ENCODE measurements at regions not wholly inside any gene's neighbourhood (a gene's known extent, or its start where the extent isn't known, plus 50 kb on each side); places are given as distances from the start of the nearest gene placed in this dataset.
"Not testable (repeated sequence)": the region's sequence is repeated elsewhere in the genome, so short reads cannot be mapped to it uniquely, and the experiment has no call there.

- no peak for DNase-seq (ENCODE audit: low read depth in 1 of 2, low spot score in 1 of 2)
- in situ Hi-C loops (cut with HindIII; ENCODE audit: low pct_unique_long_range_greater_than_20kb, low sequenced_read_pairs) = no loop called here
- no peak for TF ChIP-seq JUND (IDR thresholded peaks at IDR 0.05; ENCODE audit: low read depth)
Measured at GRCh38 chr15:62509395-62509958, 344.4 kb upstream of the C2CD4B start.

- in situ Hi-C loops (cut with HindIII; ENCODE audit: low pct_unique_long_range_greater_than_20kb, low sequenced_read_pairs) = no loop called here
Measured at GRCh38 chr15:62510791-62511190, 345.7 kb upstream of the C2CD4B start.

GRCh38 chr15:62512904-62513303 is 347.8 kb upstream of the C2CD4B start:
- TF ChIP-seq JUND (IDR thresholded peaks at IDR 0.05; ENCODE audit: low read depth) = no peak
- DNase-seq (ENCODE audit: low read depth in 1 of 2, low spot score in 1 of 2) = no peak
- in situ Hi-C loops (cut with HindIII; ENCODE audit: low pct_unique_long_range_greater_than_20kb, low sequenced_read_pairs) = no loop called here

More at GRCh38 chr15:62510791-62511190, 345.7 kb upstream of the C2CD4B start:
- TF ChIP-seq JUND (IDR thresholded peaks at IDR 0.05; ENCODE audit: low read depth) = no peak
- DNase-seq (ENCODE audit: low read depth in 1 of 2, low spot score in 1 of 2) = no peak

- TF ChIP-seq JUND (IDR thresholded peaks at IDR 0.05; ENCODE audit: low read depth) = no peak
- peak in 1 of 2 experiments; percentile 12 for DNase-seq (ENCODE audit: low read depth in 1 of 2, low spot score in 1 of 2)
- in situ Hi-C loops (cut with HindIII; ENCODE audit: low pct_unique_long_range_greater_than_20kb, low sequenced_read_pairs) = no loop called here
Measured at GRCh38 chr15:62513893-62514292, 348.8 kb upstream of the C2CD4B start.

- no peak for DNase-seq (ENCODE audit: low read depth in 1 of 2, low spot score in 1 of 2)
- in situ Hi-C loops (cut with HindIII; ENCODE audit: low pct_unique_long_range_greater_than_20kb, low sequenced_read_pairs) = no loop called here
- no peak for TF ChIP-seq JUND (IDR thresholded peaks at IDR 0.05; ENCODE audit: low read depth)
Measured at GRCh38 chr15:62515696-62516395, 350.8 kb upstream of the C2CD4B start.

- in situ Hi-C loops (cut with HindIII; ENCODE audit: low pct_unique_long_range_greater_than_20kb, low sequenced_read_pairs) = no loop called here
- no peak for DNase-seq (ENCODE audit: low read depth in 1 of 2, low spot score in 1 of 2)
- no peak for TF ChIP-seq JUND (IDR thresholded peaks at IDR 0.05; ENCODE audit: low read depth)
Measured at GRCh38 chr15:62517541-62517940, 352.5 kb upstream of the C2CD4B start.

GRCh38 chr15:62518666-62519065 is 353.6 kb upstream of the C2CD4B start:
- DNase-seq (ENCODE audit: low read depth in 1 of 2, low spot score in 1 of 2); in situ Hi-C loops (cut with HindIII; ENCODE audit: low pct_unique_long_range_greater_than_20kb, low sequenced_read_pairs): not testable (repeated sequence)

- in situ Hi-C loops (cut with HindIII; ENCODE audit: low pct_unique_long_range_greater_than_20kb, low sequenced_read_pairs) = no loop called here
Measured at GRCh38 chr15:62519900-62520299, 354.8 kb upstream of the C2CD4B start.

GRCh38 chr15:62520887-62521286 is 355.8 kb upstream of the C2CD4B start:
- TF ChIP-seq JUND (IDR thresholded peaks at IDR 0.05; ENCODE audit: low read depth) = no peak
- in situ Hi-C loops (cut with HindIII; ENCODE audit: low pct_unique_long_range_greater_than_20kb, low sequenced_read_pairs) = no loop called here
- DNase-seq (ENCODE audit: low read depth in 1 of 2, low spot score in 1 of 2) = no peak

More at GRCh38 chr15:62519900-62520299, 354.8 kb upstream of the C2CD4B start:
- TF ChIP-seq JUND (IDR thresholded peaks at IDR 0.05; ENCODE audit: low read depth) = no peak
- no peak for DNase-seq (ENCODE audit: low read depth in 1 of 2, low spot score in 1 of 2)

GRCh38 chr15:62521396-62521795 is 356.3 kb upstream of the C2CD4B start:
- in situ Hi-C loops (cut with HindIII; ENCODE audit: low pct_unique_long_range_greater_than_20kb, low sequenced_read_pairs) = no loop called here

GRCh38 chr15:62524848-62525247 is 359.8 kb upstream of the C2CD4B start:
- no peak for DNase-seq (ENCODE audit: low read depth in 1 of 2, low spot score in 1 of 2)
- in situ Hi-C loops (cut with HindIII; ENCODE audit: low pct_unique_long_range_greater_than_20kb, low sequenced_read_pairs) = no loop called here

More at GRCh38 chr15:62521396-62521795, 356.3 kb upstream of the C2CD4B start:
- no peak for TF ChIP-seq JUND (IDR thresholded peaks at IDR 0.05; ENCODE audit: low read depth)
- no peak for DNase-seq (ENCODE audit: low read depth in 1 of 2, low spot score in 1 of 2)

GRCh38 chr15:62527387-62527786 is 362.3 kb upstream of the C2CD4B start:
- TF ChIP-seq JUND (IDR thresholded peaks at IDR 0.05; ENCODE audit: low read depth) = no peak
- peak in 1 of 2 experiments; percentile 27 for DNase-seq (ENCODE audit: low read depth in 1 of 2, low spot score in 1 of 2)
- in situ Hi-C loops (cut with HindIII; ENCODE audit: low pct_unique_long_range_greater_than_20kb, low sequenced_read_pairs) = no loop called here

More at GRCh38 chr15:62524848-62525247, 359.8 kb upstream of the C2CD4B start:
- TF ChIP-seq JUND (IDR thresholded peaks at IDR 0.05; ENCODE audit: low read depth) = no peak

- in situ Hi-C loops (cut with HindIII; ENCODE audit: low pct_unique_long_range_greater_than_20kb, low sequenced_read_pairs) = no loop called here
- TF ChIP-seq JUND (IDR thresholded peaks at IDR 0.05; ENCODE audit: low read depth) = no peak
- no peak for DNase-seq (ENCODE audit: low read depth in 1 of 2, low spot score in 1 of 2)
Measured at GRCh38 chr15:62528505-62528904, 363.4 kb upstream of the C2CD4B start.
